Right forelimb (tissue), 1 donor: ENCODE measurements at regions not wholly inside any gene's neighbourhood (a gene's known extent, or its start where the extent isn't known, plus 50 kb on each side); places are given as distances from the start of the nearest gene placed in this dataset.
"Not testable (repeated sequence)": the region's sequence is repeated elsewhere in the genome, so short reads cannot be mapped to it uniquely, and the experiment has no call there.

Experiments used
- DNase-seq: peaks from one replicate; pipeline ENCODE4 v3.0.0-alpha.2; 2018

- DNase-seq = no peak
Measured at GRCh38 chr2:16111838-16112210, 171.5 kb downstream of the MYCN start.

GRCh38 chr2:16109821-16110310, 169.5 kb downstream of the MYCN start:
- no peak for DNase-seq

GRCh38 chr2:16109368-16109820, 169.0 kb downstream of the MYCN start:
- no peak for DNase-seq

- no peak for DNase-seq
Measured at GRCh38 chr2:16107246-16107645, 166.9 kb downstream of the MYCN start.

- no peak for DNase-seq
Measured at GRCh38 chr2:16106619-16107018, 166.3 kb downstream of the MYCN start.

- DNase-seq = no peak
Measured at GRCh38 chr2:16105669-16106281, 165.4 kb downstream of the MYCN start.

GRCh38 chr2:16104949-16105668, 164.8 kb downstream of the MYCN start:
- no peak for DNase-seq

- DNase-seq = no peak
Measured at GRCh38 chr2:16104315-16104948, 164.1 kb downstream of the MYCN start.

- DNase-seq = no peak
Measured at GRCh38 chr2:16103614-16104314, 163.4 kb downstream of the MYCN start.

GRCh38 chr2:16102976-16103380, 162.6 kb downstream of the MYCN start:
- DNase-seq = no peak

- DNase-seq = no peak
Measured at GRCh38 chr2:16102358-16102975, 162.1 kb downstream of the MYCN start.

GRCh38 chr2:16101196-16101595, 160.8 kb downstream of the MYCN start:
- no peak for DNase-seq

- DNase-seq = no peak
Measured at GRCh38 chr2:16100006-16100405, 159.7 kb downstream of the MYCN start.

GRCh38 chr2:16099326-16099725, 159.0 kb downstream of the MYCN start:
- no peak for DNase-seq

GRCh38 chr2:16096962-16097361, 156.6 kb downstream of the MYCN start:
- DNase-seq = no peak

GRCh38 chr2:16095483-16095882, 155.1 kb downstream of the MYCN start:
- not testable (repeated sequence) for DNase-seq

GRCh38 chr2:16094811-16095210, 154.5 kb downstream of the MYCN start:
- DNase-seq = no peak

- DNase-seq = no peak
Measured at GRCh38 chr2:16093639-16094529, 153.5 kb downstream of the MYCN start.

- no peak for DNase-seq
Measured at GRCh38 chr2:16092861-16093638, 152.7 kb downstream of the MYCN start.

GRCh38 chr2:16091576-16092282, 151.4 kb downstream of the MYCN start:
- no peak for DNase-seq
